OCI-LY3 (cell line): ENCODE measurements at regions not wholly inside any gene's neighbourhood (a gene's known extent, or its start where the extent isn't known, plus 50 kb on each side); places are given as distances from the start of the nearest gene placed in this dataset.

ENCODE experiments used
- H2AFZ ChIP-seq: fragments of 200-600, 300-600 bp; shearing (Covaris generic); 2 replicates; pipeline ENCODE4 v1.6.0; 2014; ENCODE audit warnings: antibody characterized with exemption, low read depth, low read length
- H3K27ac ChIP-seq: fragments of 200-600, 300-600 bp; sonication (generic); 2 replicates; pipeline ENCODE4 v1.5.1; 2014; ENCODE audit warnings: mild to moderate bottlenecking, low read length, moderate library complexity, mixed read lengths
- H3K27me3 ChIP-seq: fragments of 200-600, 300-600 bp; sonication (generic); 2 replicates; pipeline ENCODE4 v1.6.1; 2014; ENCODE audit warnings: low read depth, low read length, mixed read lengths
- H3K36me3 ChIP-seq: fragments of 200-600, 300-600 bp; sonication (generic); replicated peaks from 2 replicates; pipeline ENCODE3; 2014; ENCODE audit warnings: low read depth, low read length, mixed read lengths
- H3K4me1 ChIP-seq: fragments of 300-600, 200-600 bp; sonication (generic); 2 replicates; pipeline ENCODE4 v1.6.1; 2014; ENCODE audit warnings: low read length, mixed read lengths
- H3K4me2 ChIP-seq: fragments of 200-600, 300-600 bp; sonication (generic); 2 replicates; pipeline ENCODE4 v1.6.1; 2014; ENCODE audit warnings: low read length, mixed read lengths
- H3K4me3 ChIP-seq: fragments of 300-600, 200-600 bp; sonication (generic); 2 replicates; pipeline ENCODE4 v1.5.1; 2014; ENCODE audit warnings: antibody characterized with exemption, mild to moderate bottlenecking, low read length, moderate library complexity
- H3K79me2 ChIP-seq: fragments of 300-600, 200-600 bp; shearing (Covaris generic); 2 replicates; pipeline ENCODE4 v1.6.1; 2014; ENCODE audit warnings: mild to moderate bottlenecking, low read length, mixed read lengths
- H3K9ac ChIP-seq: fragments of 300-600, 200-600 bp; shearing (Covaris generic); 2 replicates; pipeline ENCODE4 v1.6.0; 2014; ENCODE audit warnings: mild to moderate bottlenecking, low read length, moderate library complexity
- H3K9me3 ChIP-seq: fragments of 200-600, 300-600 bp; shearing (Covaris generic); 2 replicates; pipeline ENCODE4 v1.6.1; 2014; ENCODE audit warnings: low read length, mixed read lengths; ENCODE audit not compliant: insufficient read depth
- H4K20me1 ChIP-seq: fragments of 200-600, 300-600 bp; sonication (generic); 2 replicates; pipeline ENCODE4 v1.6.1; 2016; ENCODE audit warnings: low read length, mixed read lengths; ENCODE audit not compliant: insufficient read depth
- EZH2phosphoT487 ChIP-seq: fragments of 200-600 bp; shearing (Covaris generic); IDR thresholded peaks from 2 replicates; pipeline ENCODE4 v1.6.1; 2018; ENCODE audit warnings: antibody characterized with exemption, mixed run types, low read depth
- TF ChIP-seq, protein P1 (sequence below): fragments of 200-600, 300-600 bp; sonication (generic); IDR thresholded peaks from 2 replicates; pipeline ENCODE4 v1.5.1; 2014; ENCODE audit warnings: antibody characterized with exemption, low read length, low read depth

DNA sequence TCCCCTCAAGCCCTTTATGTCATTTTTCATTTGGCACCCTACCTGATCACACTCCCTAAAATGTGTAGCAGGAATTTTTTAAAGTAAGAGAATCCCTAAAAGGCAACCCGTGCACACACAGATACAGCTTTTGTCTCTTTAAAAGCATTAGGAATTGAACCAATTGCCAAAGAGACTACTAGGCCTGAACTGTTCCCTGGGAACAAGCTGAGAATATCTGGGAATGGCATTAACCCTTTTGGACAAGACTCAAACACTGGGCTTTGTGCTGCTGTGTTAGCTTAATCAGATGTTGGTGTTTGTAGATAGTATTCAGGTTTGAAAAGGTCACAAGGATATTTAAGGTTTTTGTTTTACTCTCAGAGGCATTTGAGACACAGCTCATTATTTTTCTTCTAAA is 414.4 kb upstream of the PDZRN3 start:
- no peaks in the 10 kb centered on the region for H3K27me3 ChIP-seq
- H2AFZ ChIP-seq: no peak overlapping the region
- no peak for TF ChIP-seq EZH2phosphoT487
- TF ChIP-seq, protein P1, sequence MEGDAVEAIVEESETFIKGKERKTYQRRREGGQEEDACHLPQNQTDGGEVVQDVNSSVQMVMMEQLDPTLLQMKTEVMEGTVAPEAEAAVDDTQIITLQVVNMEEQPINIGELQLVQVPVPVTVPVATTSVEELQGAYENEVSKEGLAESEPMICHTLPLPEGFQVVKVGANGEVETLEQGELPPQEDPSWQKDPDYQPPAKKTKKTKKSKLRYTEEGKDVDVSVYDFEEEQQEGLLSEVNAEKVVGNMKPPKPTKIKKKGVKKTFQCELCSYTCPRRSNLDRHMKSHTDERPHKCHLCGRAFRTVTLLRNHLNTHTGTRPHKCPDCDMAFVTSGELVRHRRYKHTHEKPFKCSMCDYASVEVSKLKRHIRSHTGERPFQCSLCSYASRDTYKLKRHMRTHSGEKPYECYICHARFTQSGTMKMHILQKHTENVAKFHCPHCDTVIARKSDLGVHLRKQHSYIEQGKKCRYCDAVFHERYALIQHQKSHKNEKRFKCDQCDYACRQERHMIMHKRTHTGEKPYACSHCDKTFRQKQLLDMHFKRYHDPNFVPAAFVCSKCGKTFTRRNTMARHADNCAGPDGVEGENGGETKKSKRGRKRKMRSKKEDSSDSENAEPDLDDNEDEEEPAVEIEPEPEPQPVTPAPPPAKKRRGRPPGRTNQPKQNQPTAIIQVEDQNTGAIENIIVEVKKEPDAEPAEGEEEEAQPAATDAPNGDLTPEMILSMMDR: no peak
- H3K4me3 ChIP-seq: no peak overlapping the region
- no peaks in the 10 kb centered on the region for H3K9me3 ChIP-seq
- H3K79me2 ChIP-seq: no peaks in the 10 kb centered on the region
- no peaks in the 10 kb centered on the region for H3K4me1 ChIP-seq
- no peaks in the 10 kb centered on the region for H3K36me3 ChIP-seq
- no peak overlapping the region for H3K9ac ChIP-seq
- H3K27ac ChIP-seq: no peak overlapping the region
- no peaks in the 10 kb centered on the region for H4K20me1 ChIP-seq
- no peak overlapping the region for H3K4me2 ChIP-seq

DNA sequence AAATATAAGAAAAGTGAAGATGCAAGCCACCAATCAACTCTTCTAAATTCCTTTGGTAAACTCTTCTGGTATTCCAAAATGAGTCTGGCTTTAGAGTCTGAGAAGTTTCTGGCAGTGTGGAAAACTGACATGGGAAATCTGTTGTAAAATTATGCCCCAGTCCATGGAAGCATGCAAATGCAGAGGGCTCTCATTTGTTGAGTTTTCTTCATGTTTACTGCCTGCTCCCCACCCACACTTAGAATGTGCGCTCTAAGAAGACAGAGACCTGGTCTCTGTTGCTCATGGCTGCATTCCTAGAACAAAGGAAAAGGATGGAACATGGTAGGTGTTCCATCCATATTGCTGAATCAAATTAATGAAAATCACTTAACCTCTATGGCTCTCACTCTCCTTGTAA is 411.8 kb upstream of the PDZRN3 start:
- Histone ChIP-seq H3K9me3 (no peaks in the 10 kb centered on the region), H3K4me2 (no peak overlapping the region), H3K4me3 (no peak overlapping the region)

DNA sequence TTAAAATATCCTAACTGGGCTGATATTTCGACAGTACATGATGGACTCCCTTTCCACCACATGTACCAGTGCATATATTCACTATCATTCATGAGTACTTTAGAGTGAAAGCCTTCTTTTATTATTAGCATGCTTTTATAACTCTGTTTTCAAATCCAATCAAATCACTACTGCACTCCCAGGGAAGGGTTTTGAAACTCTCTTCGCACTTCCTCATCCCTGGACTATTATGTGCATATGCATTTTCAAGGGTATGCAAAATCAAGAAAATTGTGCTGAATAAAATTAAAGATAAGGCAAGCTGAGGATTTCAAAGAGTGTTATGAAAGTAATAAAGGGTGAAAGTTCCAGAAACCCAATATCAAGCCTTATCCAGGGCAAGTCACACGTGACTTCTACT is 411.4 kb upstream of the PDZRN3 start:
- no peaks in the 10 kb centered on the region for H4K20me1 ChIP-seq
- no peak for TF ChIP-seq EZH2phosphoT487
- TF ChIP-seq, protein P1: no peak
- no peak overlapping the region for H3K4me2 ChIP-seq
- no peaks in the 10 kb centered on the region for H3K79me2 ChIP-seq
- H3K9ac ChIP-seq: no peak overlapping the region
- H3K4me1 ChIP-seq: no peaks in the 10 kb centered on the region
- H3K36me3 ChIP-seq: no peaks in the 10 kb centered on the region
- H3K4me3 ChIP-seq: no peak overlapping the region
- no peaks in the 10 kb centered on the region for H3K27me3 ChIP-seq
- H3K27ac ChIP-seq: no peak overlapping the region
- no peaks in the 10 kb centered on the region for H3K9me3 ChIP-seq
- H2AFZ ChIP-seq: no peak overlapping the region

More for the DNA sequence above, 411.8 kb upstream of the PDZRN3 start:
- Histone ChIP-seq H4K20me1 (no peaks in the 10 kb centered on the region), H3K36me3 (no peaks in the 10 kb centered on the region), H2AFZ (no peak overlapping the region), H3K9ac (no peak overlapping the region), H3K4me1 (no peaks in the 10 kb centered on the region), H3K79me2 (no peaks in the 10 kb centered on the region), H3K27me3 (no peaks in the 10 kb centered on the region), H3K27ac (no peak overlapping the region)
- TF ChIP-seq, protein P1: no peak

DNA sequence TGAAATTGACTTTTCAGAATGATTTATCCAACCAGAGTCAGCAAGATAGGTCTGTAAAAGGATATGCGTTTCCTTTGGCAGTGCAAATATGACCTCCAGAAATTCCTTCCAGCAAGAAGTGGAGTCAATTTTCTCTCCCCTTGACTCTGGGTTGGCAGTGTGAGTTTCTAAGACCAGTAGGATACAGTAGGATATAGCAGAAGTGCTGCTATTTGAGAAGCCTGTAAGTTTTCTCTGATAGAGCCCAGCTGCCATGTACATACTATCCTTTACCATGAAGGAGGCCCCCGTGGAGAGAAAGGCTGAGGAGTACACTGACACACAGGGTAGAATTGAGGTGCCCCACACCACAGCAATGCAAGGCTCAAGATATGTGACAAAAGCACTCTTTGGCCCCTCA is 409.1 kb upstream of the PDZRN3 start:
- H3K4me1 ChIP-seq: no peaks in the 10 kb centered on the region
- no peaks in the 10 kb centered on the region for H3K9me3 ChIP-seq
- no peak overlapping the region for H3K9ac ChIP-seq
- TF ChIP-seq, protein P1: no peak
- TF ChIP-seq EZH2phosphoT487: no peak
- H3K79me2 ChIP-seq: no peaks in the 10 kb centered on the region
- H3K27me3 ChIP-seq: no peaks in the 10 kb centered on the region
- no peak overlapping the region for H2AFZ ChIP-seq
- no peak overlapping the region for H3K27ac ChIP-seq
- no peak overlapping the region for H3K4me2 ChIP-seq
- H3K36me3 ChIP-seq: no peaks in the 10 kb centered on the region
- no peak overlapping the region for H3K4me3 ChIP-seq
- no peaks in the 10 kb centered on the region for H4K20me1 ChIP-seq
